ENCODE measurements at regions not wholly inside any gene's neighbourhood (a gene's known extent, or its start where the extent isn't known, plus 50 kb on each side); places are given as distances from the start of the nearest gene placed in this dataset.

- TF ChIP-seq CTCF (IDR thresholded peaks at IDR 0.05; ENCODE audit: insufficient read depth, low read length, poor library complexity, severe bottlenecking): no peak
- no peak for TF ChIP-seq EZH2phosphoT487 (conservative IDR thresholded peaks at IDR 0.05; ENCODE audit: low read length)
These were observed 184.4 kb upstream of the DYNLRB2 start for GRCh38 chr16:80356365-80356764.

Measured in SU-DHL-6 (cell line).